Fibroblast of pulmonary artery (primary cell): ENCODE measurements at regions not wholly inside any gene's neighbourhood (a gene's known extent, or its start where the extent isn't known, plus 50 kb on each side); places are given as distances from the start of the nearest gene placed in this dataset.

Experiments used
- DNase-seq: peaks from one replicate; pipeline ENCODE4 v3.0.0-alpha.2; 2010; ENCODE audit warnings: low read depth
- H3K4me3 ChIP-seq: replicated peaks from 2 replicates; pipeline ENCODE4 v1.5.1; 2011; ENCODE audit warnings: low read depth, mild to moderate bottlenecking, control low read depth, low read length, moderate library complexity
- TF ChIP-seq, protein P1 (sequence below): IDR thresholded peaks from 2 replicates; pipeline ENCODE4 v1.5.1; 2011; ENCODE audit warnings: mild to moderate bottlenecking, control low read depth, low read length, inconsistent platforms; ENCODE audit errors: missing control alignments

DNA sequence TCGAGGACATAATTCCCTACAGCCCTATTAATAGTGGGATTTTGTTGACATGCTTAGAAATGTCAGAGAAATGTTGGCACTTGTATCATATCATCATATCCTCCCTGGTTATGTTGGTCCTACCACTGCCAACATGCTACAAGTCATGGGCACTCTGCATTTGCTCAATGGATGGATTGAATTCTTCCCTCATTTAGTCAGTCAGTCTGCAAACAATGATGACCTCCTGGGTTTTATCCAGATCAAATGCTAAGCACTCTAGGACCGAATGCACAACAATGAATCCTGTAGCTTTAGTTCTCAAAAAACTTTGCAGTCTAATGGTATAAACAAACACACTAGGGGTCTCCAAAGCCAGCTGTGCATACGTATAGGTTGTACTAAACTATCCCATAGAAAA, 357.2 kb upstream of the DPYD start:
- TF ChIP-seq, protein P1, sequence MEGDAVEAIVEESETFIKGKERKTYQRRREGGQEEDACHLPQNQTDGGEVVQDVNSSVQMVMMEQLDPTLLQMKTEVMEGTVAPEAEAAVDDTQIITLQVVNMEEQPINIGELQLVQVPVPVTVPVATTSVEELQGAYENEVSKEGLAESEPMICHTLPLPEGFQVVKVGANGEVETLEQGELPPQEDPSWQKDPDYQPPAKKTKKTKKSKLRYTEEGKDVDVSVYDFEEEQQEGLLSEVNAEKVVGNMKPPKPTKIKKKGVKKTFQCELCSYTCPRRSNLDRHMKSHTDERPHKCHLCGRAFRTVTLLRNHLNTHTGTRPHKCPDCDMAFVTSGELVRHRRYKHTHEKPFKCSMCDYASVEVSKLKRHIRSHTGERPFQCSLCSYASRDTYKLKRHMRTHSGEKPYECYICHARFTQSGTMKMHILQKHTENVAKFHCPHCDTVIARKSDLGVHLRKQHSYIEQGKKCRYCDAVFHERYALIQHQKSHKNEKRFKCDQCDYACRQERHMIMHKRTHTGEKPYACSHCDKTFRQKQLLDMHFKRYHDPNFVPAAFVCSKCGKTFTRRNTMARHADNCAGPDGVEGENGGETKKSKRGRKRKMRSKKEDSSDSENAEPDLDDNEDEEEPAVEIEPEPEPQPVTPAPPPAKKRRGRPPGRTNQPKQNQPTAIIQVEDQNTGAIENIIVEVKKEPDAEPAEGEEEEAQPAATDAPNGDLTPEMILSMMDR = no peak

DNA sequence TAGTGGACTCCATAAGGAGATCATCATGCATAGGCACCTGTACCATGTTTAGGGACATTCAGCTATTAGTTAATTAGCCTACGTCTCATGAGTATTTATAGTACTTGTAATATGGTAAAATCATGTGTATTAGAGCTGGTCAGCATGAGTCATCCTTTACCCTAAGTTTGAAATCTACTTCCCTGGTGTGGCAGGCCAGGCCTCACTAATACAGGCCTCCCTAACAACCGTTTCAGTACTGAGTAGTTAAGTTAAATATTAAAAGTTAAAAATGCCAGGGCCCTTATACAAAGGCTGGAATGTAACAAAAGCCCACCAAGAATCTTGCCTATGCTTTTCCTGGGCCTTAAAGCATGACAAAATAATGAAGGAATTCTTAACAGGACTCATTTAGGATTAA, 356.3 kb upstream of the DPYD start:
- peak; percentile 46 for DNase-seq

More for the DNA sequence above, 357.2 kb upstream of the DPYD start:
- DNase-seq = no peak
- no peak overlapping the region for H3K4me3 ChIP-seq

DNA sequence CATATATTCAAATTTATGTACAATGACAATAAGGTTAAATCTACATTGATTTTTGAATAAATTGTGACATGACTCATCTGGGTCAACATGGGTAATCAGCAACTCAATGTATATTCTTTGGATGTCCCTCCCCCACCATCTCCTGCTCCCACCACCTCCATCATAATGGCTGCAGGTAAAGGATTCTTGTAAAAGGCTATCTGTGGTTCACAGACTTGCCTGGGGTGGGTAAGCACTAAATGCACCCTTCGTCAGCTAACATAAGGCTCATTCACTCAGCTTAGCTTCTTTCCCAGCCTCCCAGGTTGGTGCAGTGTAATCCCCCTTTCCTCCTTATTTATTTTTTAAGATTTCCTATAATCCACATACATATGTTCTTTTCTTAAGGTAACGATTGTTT, 355.7 kb upstream of the DPYD start:
- H3K4me3 ChIP-seq = no peak overlapping the region
- TF ChIP-seq, protein P1 = no peak
- no peak for DNase-seq

More for the DNA sequence above, 356.3 kb upstream of the DPYD start:
- TF ChIP-seq, protein P1 = no peak
- no peak overlapping the region for H3K4me3 ChIP-seq

DNA sequence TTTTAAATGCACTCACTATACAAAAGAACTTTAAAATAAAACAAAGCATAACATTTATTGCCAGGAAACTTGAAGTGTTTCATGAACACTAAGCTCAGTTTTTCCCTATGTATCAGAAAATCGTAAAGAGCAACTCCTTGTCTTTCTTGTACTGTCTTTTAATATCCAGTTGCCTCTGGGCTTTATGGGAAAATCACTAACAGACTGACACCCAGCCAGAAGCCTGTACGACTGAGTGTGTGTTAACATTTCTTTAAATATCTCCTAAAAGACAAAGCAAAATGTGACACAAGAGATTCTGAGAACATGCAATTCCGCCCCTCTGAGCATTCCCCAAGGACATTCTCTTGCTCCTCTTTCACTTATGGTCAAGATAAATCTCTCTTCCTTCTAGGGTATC, 347.5 kb upstream of the DPYD start:
- no peak overlapping the region for H3K4me3 ChIP-seq
- TF ChIP-seq, protein P1 = no peak
- DNase-seq = no peak

DNA sequence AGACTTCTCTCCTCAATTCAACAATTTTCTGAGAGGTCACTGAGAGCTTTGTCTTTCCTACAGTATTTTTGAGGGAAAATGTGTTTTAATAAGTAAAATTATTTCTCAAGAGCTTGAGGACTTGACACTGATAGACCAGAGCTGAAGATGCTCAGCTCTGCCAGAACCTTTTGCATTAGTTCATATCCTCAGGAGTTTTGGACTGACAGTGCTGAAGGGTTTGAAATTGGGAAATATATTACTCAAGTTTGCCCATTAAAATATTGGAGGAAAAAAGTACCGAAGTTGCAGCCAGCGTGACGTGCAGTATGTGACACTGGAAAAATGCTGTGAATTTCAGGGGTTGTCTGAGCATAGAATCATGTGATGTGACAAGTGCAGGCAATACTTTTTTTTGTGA, 346.6 kb upstream of the DPYD start:
- H3K4me3 ChIP-seq = no peak overlapping the region
- TF ChIP-seq, protein P1 = no peak
- no peak for DNase-seq

DNA sequence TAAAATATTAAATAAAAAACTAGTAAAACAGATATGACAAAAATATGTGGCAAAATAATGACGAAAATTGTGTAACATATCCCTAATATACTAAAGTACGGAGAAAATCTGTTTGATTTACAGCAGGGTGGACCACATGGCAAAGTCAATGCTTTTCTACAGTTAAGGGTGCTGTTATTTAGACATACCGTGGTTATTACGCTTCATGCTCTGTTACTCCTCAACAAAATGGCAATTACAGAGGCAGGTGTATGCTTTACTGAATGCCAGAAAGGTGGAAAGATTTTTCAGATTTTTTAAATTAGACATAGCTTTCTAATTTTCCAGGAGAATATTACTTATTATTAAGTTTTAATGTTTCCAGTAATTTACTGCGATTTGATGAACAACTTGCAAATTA, 343.9 kb upstream of the DPYD start:
- no peak for DNase-seq
- TF ChIP-seq, protein P1 = no peak

DNA sequence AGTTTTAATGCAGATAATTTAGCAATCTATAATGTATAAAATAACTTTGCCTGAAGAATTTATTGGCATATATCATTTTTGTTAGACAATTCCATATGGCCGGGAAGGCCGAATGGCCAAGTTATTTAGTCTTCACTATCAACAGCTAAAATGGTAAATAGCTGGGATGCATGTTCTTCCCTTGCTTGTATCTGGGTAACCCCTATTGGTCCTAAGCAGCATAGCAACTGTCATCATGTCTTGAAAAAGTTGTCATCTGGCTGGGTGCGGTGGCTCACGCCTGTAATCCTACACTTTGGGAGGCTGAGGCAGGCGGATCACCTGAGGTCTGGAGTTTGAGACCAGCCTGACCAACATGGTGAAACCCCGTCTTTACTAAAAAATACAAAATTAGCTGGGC, 340.0 kb upstream of the DPYD start:
- TF ChIP-seq, protein P1 = no peak
- H3K4me3 ChIP-seq = no peak overlapping the region
- no peak for DNase-seq

More for the DNA sequence above, 343.9 kb upstream of the DPYD start:
- no peak overlapping the region for H3K4me3 ChIP-seq
